ENCODE measurements at regions not wholly inside any gene's neighbourhood (a gene's known extent, or its start where the extent isn't known, plus 50 kb on each side); places are given as distances from the start of the nearest gene placed in this dataset.

- TF ChIP-seq CTCF (IDR thresholded peaks at IDR 0.05), result no peak
- TF ChIP-seq POLR2A (IDR thresholded peaks at IDR 0.05), result no peak
- no peak for TF ChIP-seq EP300 (IDR thresholded peaks at IDR 0.05)
These were observed 420.4 kb upstream of the CTSO start for GRCh38 chr4:156374069-156374468.
